ENCODE measurements at regions not wholly inside any gene's neighbourhood (a gene's known extent, or its start where the extent isn't known, plus 50 kb on each side); places are given as distances from the start of the nearest gene placed in this dataset.

- 0 out of 2 replicates have a peak, but pooled peaks cover 4% of the 10 kb centered on the region for H3K9me3 ChIP-seq (ENCODE audit: insufficient read depth, low read depth, low read length)
- TF ChIP-seq EZH2phosphoT487 (IDR thresholded peaks at IDR 0.05; ENCODE audit: borderline replicate concordance): no peak
- TF ChIP-seq CTCF (conservative IDR thresholded peaks at IDR 0.05; ENCODE audit: low read length): no peak
- no peaks in the 10 kb centered on the region for H3K4me1 ChIP-seq (ENCODE audit: insufficient read depth, low read length, poor library complexity, severe bottlenecking)
- no peaks in the 10 kb centered on the region for H3K27me3 ChIP-seq (ENCODE audit: insufficient read depth, low read length, poor library complexity, severe bottlenecking)
- H3F3A ChIP-seq (ENCODE audit: low read depth): no peaks in the 10 kb centered on the region
- H3K9ac ChIP-seq (ENCODE audit: low read depth, low read length, poor library complexity, severe bottlenecking): no peak overlapping the region
- H3K4me3 ChIP-seq (ENCODE audit: low read length, poor library complexity, severe bottlenecking): no peak overlapping the region
- H3K79me2 ChIP-seq (ENCODE audit: insufficient read depth, low read length): no peaks in the 10 kb centered on the region
- no peaks in the 10 kb centered on the region for H3K9me2 ChIP-seq (replicated peaks; ENCODE audit: low read depth, low read length)
- H4K20me1 ChIP-seq (ENCODE audit: insufficient read depth, low read length, poor library complexity, severe bottlenecking): no peaks in the 10 kb centered on the region
- no peak overlapping the region for H2AFZ ChIP-seq (ENCODE audit: low read length)
- no peaks in the 10 kb centered on the region for H3K36me3 ChIP-seq (ENCODE audit: insufficient read depth, low read length)
- no peak overlapping the region for H3K4me2 ChIP-seq (ENCODE audit: low read depth, low read length, poor library complexity, severe bottlenecking)
These were observed 211.9 kb downstream of the FBXO8 start for GRCh38 chr4:174071595-174071994.

GRCh38 chr4:174069848-174070330 lies 213.6 kb downstream of the FBXO8 start:
- no peak overlapping the region for H3K4me3 ChIP-seq (ENCODE audit: low read length, poor library complexity, severe bottlenecking)
- no peak overlapping the region for H2AFZ ChIP-seq (ENCODE audit: low read length)
- H4K20me1 ChIP-seq (ENCODE audit: insufficient read depth, low read length, poor library complexity, severe bottlenecking): no peaks in the 10 kb centered on the region
- no peaks in the 10 kb centered on the region for H3K36me3 ChIP-seq (ENCODE audit: insufficient read depth, low read length)
- no peaks in the 10 kb centered on the region for H3K27me3 ChIP-seq (ENCODE audit: insufficient read depth, low read length, poor library complexity, severe bottlenecking)
- H3K9me2 ChIP-seq (replicated peaks; ENCODE audit: low read depth, low read length): no peaks in the 10 kb centered on the region
- H3K9ac ChIP-seq (ENCODE audit: low read depth, low read length, poor library complexity, severe bottlenecking): no peak overlapping the region
- 0 out of 2 replicates have a peak, but pooled peaks cover 4% of the 10 kb centered on the region for H3K9me3 ChIP-seq (ENCODE audit: insufficient read depth, low read depth, low read length)
- H3K79me2 ChIP-seq (ENCODE audit: insufficient read depth, low read length): no peaks in the 10 kb centered on the region
- H3K4me2 ChIP-seq (ENCODE audit: low read depth, low read length, poor library complexity, severe bottlenecking): no peak overlapping the region
- H3K4me1 ChIP-seq (ENCODE audit: insufficient read depth, low read length, poor library complexity, severe bottlenecking): no peaks in the 10 kb centered on the region
- no peaks in the 10 kb centered on the region for H3F3A ChIP-seq (ENCODE audit: low read depth)
- TF ChIP-seq CTCF (conservative IDR thresholded peaks at IDR 0.05; ENCODE audit: low read length): no peak
- TF ChIP-seq EZH2phosphoT487 (IDR thresholded peaks at IDR 0.05; ENCODE audit: borderline replicate concordance): no peak

- Histone ChIP-seq H3K4me1 (ENCODE audit: insufficient read depth, low read length, poor library complexity, severe bottlenecking) (no peaks in the 10 kb centered on the region), H3K9me2 (replicated peaks; ENCODE audit: low read depth, low read length) (no peaks in the 10 kb centered on the region)
- no peak for TF ChIP-seq CTCF (conservative IDR thresholded peaks at IDR 0.05; ENCODE audit: low read length)
- TF ChIP-seq EZH2phosphoT487 (IDR thresholded peaks at IDR 0.05; ENCODE audit: borderline replicate concordance): no peak
These were observed 216.8 kb downstream of the FBXO8 start for GRCh38 chr4:174066611-174067205.

More at GRCh38 chr4:174066611-174067205, 216.8 kb downstream of the FBXO8 start:
- H3K9ac ChIP-seq (ENCODE audit: low read depth, low read length, poor library complexity, severe bottlenecking): no peak overlapping the region
- H3K27me3 ChIP-seq (ENCODE audit: insufficient read depth, low read length, poor library complexity, severe bottlenecking): no peaks in the 10 kb centered on the region
- no peak overlapping the region for H3K4me2 ChIP-seq (ENCODE audit: low read depth, low read length, poor library complexity, severe bottlenecking)
- H3K36me3 ChIP-seq (ENCODE audit: insufficient read depth, low read length): no peaks in the 10 kb centered on the region
- H3F3A ChIP-seq (ENCODE audit: low read depth): no peaks in the 10 kb centered on the region
- no peak overlapping the region for H2AFZ ChIP-seq (ENCODE audit: low read length)
- H3K9me3 ChIP-seq (ENCODE audit: insufficient read depth, low read depth, low read length): no peaks in the 10 kb centered on the region
- no peak overlapping the region for H3K4me3 ChIP-seq (ENCODE audit: low read length, poor library complexity, severe bottlenecking)
- no peaks in the 10 kb centered on the region for H3K79me2 ChIP-seq (ENCODE audit: insufficient read depth, low read length)
- no peaks in the 10 kb centered on the region for H4K20me1 ChIP-seq (ENCODE audit: insufficient read depth, low read length, poor library complexity, severe bottlenecking)

Data from Loucy (cell line).